AG09319 (cell line): ENCODE measurements at regions not wholly inside any gene's neighbourhood (a gene's known extent, or its start where the extent isn't known, plus 50 kb on each side); places are given as distances from the start of the nearest gene placed in this dataset.

ENCODE experiments used
- DNase-seq: peaks from one replicate; pipeline ENCODE4 v3.0.0-alpha.2; 2010; ENCODE audit warnings: low read depth; ENCODE audit errors: extremely low read depth
- TF ChIP-seq, protein P1 (sequence below): IDR thresholded peaks from 2 replicates; pipeline ENCODE4 v1.5.1; 2011; ENCODE audit warnings: low read depth, mild to moderate bottlenecking, inconsistent platforms, low read length, moderate library complexity

DNA sequence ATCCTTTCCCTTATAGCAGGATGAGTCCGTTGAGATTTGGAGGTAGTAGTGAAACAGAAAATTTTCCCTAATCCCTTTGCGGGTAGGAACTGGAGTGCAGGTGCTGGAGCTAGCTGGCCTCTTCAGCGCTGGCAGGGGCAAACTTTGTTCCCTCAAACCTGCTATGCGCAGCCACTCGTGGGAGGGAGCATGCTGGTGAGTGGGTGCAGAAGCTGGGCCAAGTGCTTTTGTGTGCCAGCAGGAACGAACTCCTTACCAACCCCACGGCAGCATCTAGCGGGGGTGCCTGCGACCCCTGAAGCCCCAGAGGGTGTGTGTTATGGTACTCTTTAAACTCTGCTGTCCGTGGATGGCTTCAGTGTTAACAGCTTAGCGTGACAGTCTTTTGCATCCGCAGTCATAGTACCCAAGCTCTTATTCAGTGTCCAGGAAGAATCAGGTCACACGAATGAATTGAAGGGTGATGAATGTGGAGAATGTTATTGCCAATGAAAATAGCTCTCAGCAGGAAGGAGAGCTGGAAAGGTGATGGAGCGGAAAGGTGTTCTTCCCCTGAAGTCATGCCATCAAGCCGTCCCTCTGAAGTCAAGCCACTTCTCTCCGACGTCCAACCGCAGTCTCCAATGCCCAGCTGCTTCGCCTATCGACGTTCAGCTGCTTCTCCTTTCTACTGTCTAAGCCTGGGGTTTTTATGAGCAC, 1445.1 kb upstream of the CDH9 start:
- no peak for DNase-seq
- TF ChIP-seq, protein P1, sequence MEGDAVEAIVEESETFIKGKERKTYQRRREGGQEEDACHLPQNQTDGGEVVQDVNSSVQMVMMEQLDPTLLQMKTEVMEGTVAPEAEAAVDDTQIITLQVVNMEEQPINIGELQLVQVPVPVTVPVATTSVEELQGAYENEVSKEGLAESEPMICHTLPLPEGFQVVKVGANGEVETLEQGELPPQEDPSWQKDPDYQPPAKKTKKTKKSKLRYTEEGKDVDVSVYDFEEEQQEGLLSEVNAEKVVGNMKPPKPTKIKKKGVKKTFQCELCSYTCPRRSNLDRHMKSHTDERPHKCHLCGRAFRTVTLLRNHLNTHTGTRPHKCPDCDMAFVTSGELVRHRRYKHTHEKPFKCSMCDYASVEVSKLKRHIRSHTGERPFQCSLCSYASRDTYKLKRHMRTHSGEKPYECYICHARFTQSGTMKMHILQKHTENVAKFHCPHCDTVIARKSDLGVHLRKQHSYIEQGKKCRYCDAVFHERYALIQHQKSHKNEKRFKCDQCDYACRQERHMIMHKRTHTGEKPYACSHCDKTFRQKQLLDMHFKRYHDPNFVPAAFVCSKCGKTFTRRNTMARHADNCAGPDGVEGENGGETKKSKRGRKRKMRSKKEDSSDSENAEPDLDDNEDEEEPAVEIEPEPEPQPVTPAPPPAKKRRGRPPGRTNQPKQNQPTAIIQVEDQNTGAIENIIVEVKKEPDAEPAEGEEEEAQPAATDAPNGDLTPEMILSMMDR: no peak

DNA sequence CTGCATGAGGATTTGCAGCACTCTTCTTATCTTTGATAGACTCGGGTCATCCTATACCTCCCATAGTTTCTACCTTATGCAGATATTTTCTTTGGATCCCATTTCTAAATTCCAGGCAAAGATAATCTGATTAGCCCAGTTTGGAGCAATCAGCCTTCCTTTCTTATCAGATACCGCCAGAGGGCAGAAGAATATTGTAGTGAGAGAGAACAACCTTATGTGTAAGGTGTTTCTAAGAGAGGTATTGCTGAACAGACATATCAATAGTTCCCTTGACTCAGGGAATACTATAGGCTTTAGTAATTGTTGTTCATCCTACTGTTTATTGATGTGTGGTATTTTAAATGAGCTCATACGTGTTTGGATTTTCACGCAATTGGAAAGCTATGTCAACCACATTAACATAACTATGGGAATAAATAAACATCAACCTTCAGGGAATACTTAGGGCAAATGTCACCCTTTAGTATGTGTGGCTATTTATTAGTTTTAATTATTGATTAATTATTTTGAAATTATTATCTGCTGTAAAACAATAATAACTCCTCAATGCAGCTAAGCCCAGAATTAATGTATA, 1435.2 kb upstream of the CDH9 start:
- DNase-seq: no peak
- TF ChIP-seq, protein P1: no peak

DNA sequence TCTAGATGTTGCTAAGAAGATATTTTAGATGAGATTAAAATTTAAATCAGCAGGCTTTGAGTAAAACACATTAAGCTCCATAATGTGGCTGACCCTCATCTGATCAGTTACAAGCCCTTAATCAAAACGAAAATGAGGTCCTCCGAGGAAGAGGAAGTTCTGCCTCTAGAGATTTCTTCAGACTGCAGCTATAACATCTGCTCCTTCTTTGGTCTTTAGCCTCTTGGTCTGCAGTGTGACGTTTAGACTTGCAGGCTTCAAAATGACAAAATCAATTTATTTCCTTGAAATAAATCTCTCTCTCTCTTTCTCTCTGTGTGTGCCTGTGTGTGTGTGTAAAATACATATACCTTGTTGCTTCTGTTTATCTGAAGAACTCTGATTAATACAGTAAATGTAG, 1429.8 kb upstream of the CDH9 start:
- DNase-seq: no peak
- TF ChIP-seq, protein P1: no peak

DNA sequence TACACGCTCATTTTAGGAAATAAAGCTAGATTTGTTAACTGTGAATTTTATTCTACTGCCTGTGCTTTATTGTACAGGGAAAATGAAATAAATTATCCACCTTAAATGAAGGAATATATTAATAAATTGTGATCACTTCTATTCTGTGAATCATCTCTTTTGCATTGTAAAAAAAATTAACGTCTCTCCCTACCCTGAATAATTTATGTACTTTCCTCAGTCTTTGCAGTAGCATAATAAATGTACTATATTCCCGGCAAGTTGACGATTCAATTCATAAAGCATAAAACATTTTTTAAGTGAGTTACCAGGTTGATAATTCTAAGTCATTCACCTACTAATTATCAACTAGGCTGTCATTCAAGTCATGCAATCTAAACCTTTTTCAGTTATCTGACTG, 1425.3 kb upstream of the CDH9 start:
- DNase-seq: no peak
- TF ChIP-seq, protein P1: no peak

DNA sequence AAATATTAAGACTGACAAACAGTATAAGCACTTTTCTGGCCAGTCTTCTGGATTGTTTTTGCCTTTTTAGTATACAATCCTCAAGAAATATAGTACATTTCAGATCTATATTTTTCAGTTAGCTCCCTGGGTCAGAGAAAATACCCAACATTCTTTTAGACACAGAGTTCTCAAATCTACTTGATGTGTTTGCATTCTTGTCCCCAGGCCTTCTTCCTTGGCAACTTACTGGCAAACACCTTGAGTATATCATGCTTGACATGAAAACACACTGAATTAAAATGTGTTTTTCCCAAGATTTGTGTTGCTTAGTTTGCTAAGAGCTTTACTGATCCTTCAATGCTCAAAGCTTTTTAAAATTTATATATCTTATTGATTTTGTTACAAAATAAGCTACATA, 1413.1 kb upstream of the CDH9 start:
- no peak for DNase-seq
- TF ChIP-seq, protein P1: no peak

DNA sequence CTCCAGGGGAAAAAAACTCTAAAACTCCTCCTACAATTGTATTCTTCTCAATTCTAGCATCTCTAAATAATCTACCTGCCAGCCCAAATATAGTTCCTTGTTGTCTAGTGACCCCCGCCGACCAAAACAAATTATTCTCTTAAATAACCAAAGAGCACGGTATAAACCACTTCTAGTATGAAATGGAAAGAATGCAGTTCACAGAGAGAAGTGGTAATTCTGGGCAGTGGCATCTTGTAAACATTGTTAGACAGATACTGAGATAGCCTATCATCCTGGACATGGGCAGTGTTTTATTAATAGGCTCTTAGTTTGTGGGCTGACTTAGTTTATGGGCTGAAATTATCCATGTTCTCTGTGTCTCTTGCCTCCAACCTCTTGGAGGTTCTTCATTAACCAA, 1412.6 kb upstream of the CDH9 start:
- TF ChIP-seq, protein P1: no peak
- DNase-seq: no peak

DNA sequence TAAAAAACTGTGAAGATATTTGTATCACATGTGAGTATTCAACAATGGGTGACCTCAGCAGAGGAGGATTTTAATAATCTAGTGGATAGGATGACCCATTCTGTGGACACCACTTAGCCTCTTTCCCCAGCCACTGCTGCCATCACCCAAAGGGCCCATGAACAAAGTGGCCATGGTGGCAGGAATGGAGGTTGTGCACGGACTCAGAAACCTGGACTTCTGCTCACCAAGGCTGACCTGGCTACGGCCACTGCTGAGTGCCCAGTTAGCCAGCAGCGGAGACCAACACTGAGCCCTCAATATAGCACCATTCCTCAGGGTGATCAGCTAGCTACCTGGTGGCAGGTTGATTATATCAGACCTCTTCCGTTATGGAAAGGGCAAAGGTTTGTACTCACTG, 1410.4 kb upstream of the CDH9 start:
- no peak for DNase-seq
- TF ChIP-seq, protein P1: no peak
